ENCODE measurements at regions not wholly inside any gene's neighbourhood (a gene's known extent, or its start where the extent isn't known, plus 50 kb on each side); places are given as distances from the start of the nearest gene placed in this dataset.

DNA sequence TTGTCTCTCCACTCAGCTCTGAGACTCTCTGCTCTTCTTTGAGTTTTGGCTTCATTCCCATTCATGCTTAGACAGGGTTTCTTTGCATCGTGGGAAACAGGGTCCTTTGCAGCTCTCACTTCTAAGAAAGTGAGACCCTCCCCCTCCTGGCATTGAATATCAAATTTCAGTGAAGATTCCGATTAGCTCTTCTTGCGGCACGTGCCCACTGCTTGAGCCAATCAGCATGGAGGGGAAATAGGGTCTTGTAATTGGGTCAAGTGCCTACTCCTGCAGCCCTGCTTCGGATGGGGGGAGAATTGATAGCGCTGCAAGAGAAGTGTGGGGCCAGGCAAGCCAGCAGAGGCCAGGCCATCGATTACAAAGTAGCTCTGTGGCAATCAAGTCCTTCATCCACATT, 69.6 kb downstream of the TFAP2C start:
- TF ChIP-seq, protein P1, sequence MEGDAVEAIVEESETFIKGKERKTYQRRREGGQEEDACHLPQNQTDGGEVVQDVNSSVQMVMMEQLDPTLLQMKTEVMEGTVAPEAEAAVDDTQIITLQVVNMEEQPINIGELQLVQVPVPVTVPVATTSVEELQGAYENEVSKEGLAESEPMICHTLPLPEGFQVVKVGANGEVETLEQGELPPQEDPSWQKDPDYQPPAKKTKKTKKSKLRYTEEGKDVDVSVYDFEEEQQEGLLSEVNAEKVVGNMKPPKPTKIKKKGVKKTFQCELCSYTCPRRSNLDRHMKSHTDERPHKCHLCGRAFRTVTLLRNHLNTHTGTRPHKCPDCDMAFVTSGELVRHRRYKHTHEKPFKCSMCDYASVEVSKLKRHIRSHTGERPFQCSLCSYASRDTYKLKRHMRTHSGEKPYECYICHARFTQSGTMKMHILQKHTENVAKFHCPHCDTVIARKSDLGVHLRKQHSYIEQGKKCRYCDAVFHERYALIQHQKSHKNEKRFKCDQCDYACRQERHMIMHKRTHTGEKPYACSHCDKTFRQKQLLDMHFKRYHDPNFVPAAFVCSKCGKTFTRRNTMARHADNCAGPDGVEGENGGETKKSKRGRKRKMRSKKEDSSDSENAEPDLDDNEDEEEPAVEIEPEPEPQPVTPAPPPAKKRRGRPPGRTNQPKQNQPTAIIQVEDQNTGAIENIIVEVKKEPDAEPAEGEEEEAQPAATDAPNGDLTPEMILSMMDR (IDR thresholded peaks at IDR 0.05) = no peak
- TF ChIP-seq POLR2A (IDR thresholded peaks at IDR 0.05) = no peak
